Endothelial cell of umbilical vein (primary cell): ENCODE measurements at regions not wholly inside any gene's neighbourhood (a gene's known extent, or its start where the extent isn't known, plus 50 kb on each side); places are given as distances from the start of the nearest gene placed in this dataset.

Experiments used
- CTCF ChIP-seq, 2 donors: IDR thresholded peaks; 1 replicate in 1 of 2; 2 replicates in 1 of 2; pipeline ENCODE4 v1.5.1; 2011; ENCODE audit warnings: low read length in 2 of 2, mild to moderate bottlenecking in 2 of 2, moderate library complexity in 2 of 2, control low read depth in 1 of 2, inconsistent platforms in 1 of 2, low read depth in 1 of 2; ENCODE audit not compliant: insufficient read depth in 1 of 2; ENCODE audit errors: extremely low read depth in 1 of 2
- EZH2 ChIP-seq: IDR thresholded peaks from 2 replicates; pipeline ENCODE4 v1.6.1; 2012; ENCODE audit warnings: borderline replicate concordance, low read depth, mild to moderate bottlenecking, moderate library complexity, low read length, inconsistent platforms; ENCODE audit not compliant: severe bottlenecking
- FOS ChIP-seq: IDR thresholded peaks from 2 replicates; pipeline ENCODE4 v1.6.1; 2011; ENCODE audit warnings: mild to moderate bottlenecking, low read length, moderate library complexity, borderline replicate concordance; ENCODE audit not compliant: insufficient read depth

GRCh38 chr6:86537292-86537861 lies 400.0 kb upstream of the HTR1E start:
- TF ChIP-seq EZH2, result no peak
- TF ChIP-seq CTCF (IDR thresholded peaks at IDR 0.05; ENCODE audit: extremely low read depth in 1 of 2, insufficient read depth in 1 of 2, low read depth in 1 of 2, low read length in 2 of 2), result no peak
- no peak for TF ChIP-seq FOS
